PC-3 (cell line): ENCODE measurements at regions not wholly inside any gene's neighbourhood (a gene's known extent, or its start where the extent isn't known, plus 50 kb on each side); places are given as distances from the start of the nearest gene placed in this dataset.

Experiments used
- ATAC-seq: fragments of 200-7000 bp; cut with Tn5 transposase; 2 replicates; pipeline ENCODE4 v1.9.1; 2020; ENCODE audit warnings: mild to moderate bottlenecking, moderate library complexity
- BruUV-seq: library from RNA; stranded (reverse); fragments of 400-500 nt; replicated peaks from 2 replicates; lab custom pipeline; 2021; lab: Mats Ljungman, UMichigan
- CTCF ChIA-PET: fragments of 300-600 bp; sonication (Branson Sonifier 250); formaldehyde crosslinking; loops from one replicate; lab custom pipeline; 2022; ENCODE audit warnings: antibody characterized with exemption; lab: Charles Lee
- POLR2A ChIA-PET: fragments of 300-600 bp; sonication (Branson Sonifier 250); formaldehyde crosslinking; loops from one replicate; lab custom pipeline; 2022; ENCODE audit warnings: antibody characterized with exemption; ENCODE audit not compliant: unreplicated experiment; lab: Charles Lee
- DNase-seq: peaks from one replicate; pipeline ENCODE4 v3.0.0-alpha.2; 2015
- H2AFZ ChIP-seq: fragments of 300-600 bp; sonication (generic); 2 replicates; pipeline ENCODE4 v1.6.0; 2016; ENCODE audit warnings: antibody characterized with exemption, low read length
- H3F3A ChIP-seq: fragments of 300-600 bp; sonication (generic); one replicate; pipeline ENCODE4 v1.6.0; 2017; ENCODE audit warnings: antibody characterized with exemption, low read length, control low read depth, mild to moderate bottlenecking; ENCODE audit not compliant: unreplicated experiment
- H3K27ac ChIP-seq: fragments of 300-600 bp; sonication (generic); 2 replicates; pipeline ENCODE4 v1.5.1; 2016; ENCODE audit warnings: mild to moderate bottlenecking, low read length
- H3K27me3 ChIP-seq: fragments of 300-600 bp; sonication (generic); 2 replicates; pipeline ENCODE4 v1.6.1; 2016; ENCODE audit warnings: low read length, mixed read lengths
- H3K36me3 ChIP-seq: fragments of 300-600 bp; sonication (generic); 2 replicates; pipeline ENCODE4 v1.6.1; 2016; ENCODE audit warnings: low read depth, mixed run types, low read length, mixed read lengths
- H3K4me1 ChIP-seq: fragments of 300-600 bp; sonication (generic); 2 replicates; pipeline ENCODE4 v1.5.1; 2016; ENCODE audit warnings: low read length; ENCODE audit not compliant: insufficient read depth
- H3K4me2 ChIP-seq: fragments of 300-600 bp; sonication (generic); 2 replicates; pipeline ENCODE4 v1.6.0; 2016; ENCODE audit warnings: low read length
- H3K4me3 ChIP-seq: fragments of 300-600 bp; sonication (generic); 2 replicates; pipeline ENCODE4 v1.5.1; 2016; ENCODE audit warnings: mild to moderate bottlenecking, low read length, mixed read lengths
- H3K79me2 ChIP-seq: fragments of 300-600 bp; sonication (generic); 2 replicates; pipeline ENCODE4 v1.6.1; 2017; ENCODE audit warnings: low read length, mixed read lengths
- H3K9ac ChIP-seq: fragments of 300-600 bp; sonication (generic); 2 replicates; pipeline ENCODE4 v1.6.0; 2016; ENCODE audit warnings: mild to moderate bottlenecking, low read length
- H3K9me2 ChIP-seq: fragments of 300-600 bp; sonication (generic); replicated peaks from 2 replicates; pipeline ENCODE4 v1.6.1; 2016; ENCODE audit warnings: mixed run types, low read length, mixed read lengths
- H3K9me3 ChIP-seq: fragments of 300-600 bp; sonication (generic); 2 replicates; pipeline ENCODE4 v1.6.1; 2016; ENCODE audit warnings: low read length, mixed read lengths
- H4K20me1 ChIP-seq: fragments of 300-600 bp; sonication (generic); 2 replicates; pipeline ENCODE4 v1.6.1; 2016; ENCODE audit warnings: low read length, mixed read lengths
- CTCF ChIP-seq: fragments of 300-600 bp; sonication (generic); conservative IDR thresholded peaks from 2 replicates; pipeline ENCODE4 v1.5.1; 2017; ENCODE audit warnings: antibody characterized with exemption, low read depth, mild to moderate bottlenecking, low read length
- EZH2 ChIP-seq: fragments of 300-600 bp; sonication (generic); IDR thresholded peaks from one replicate; pipeline ENCODE4 v1.6.1; 2017; ENCODE audit warnings: antibody characterized with exemption, mild to moderate bottlenecking, low read length; ENCODE audit not compliant: unreplicated experiment
- EZH2phosphoT487 ChIP-seq: fragments of 300-600 bp; sonication (generic); IDR thresholded peaks from 2 replicates; pipeline ENCODE4 v1.6.1; 2018; ENCODE audit warnings: mild to moderate bottlenecking, antibody characterized with exemption, low read length, borderline replicate concordance
- intact Hi-C: fragments of 100-400 bp; cut with micrococcal nuclease; formaldehyde crosslinking; loops from 2 replicates; pipeline ENCODE4 v1.9.0; 2023

DNA sequence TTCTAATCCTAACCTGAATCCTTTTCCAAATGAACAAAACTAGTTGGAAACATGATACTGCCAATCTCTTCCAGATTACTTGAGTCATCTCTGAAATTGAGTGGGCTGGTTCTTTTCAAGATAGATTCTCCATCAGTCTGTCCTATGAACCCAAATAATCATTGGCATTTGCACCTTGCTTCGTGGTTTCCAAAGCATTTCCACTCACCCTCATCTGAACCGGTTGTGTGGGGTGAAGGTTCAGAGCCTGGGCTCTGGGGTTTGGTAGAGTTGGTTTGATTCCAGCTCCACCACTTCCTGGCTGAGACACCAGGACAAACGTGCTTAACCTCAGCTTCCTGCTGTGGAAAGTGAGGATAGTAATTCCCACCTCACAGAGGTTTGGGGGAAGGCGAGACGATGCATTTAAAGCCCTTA, 206.4 kb upstream of the E2F8 start:
- Histone ChIP-seq H3K9me2 (no peaks in the 10 kb centered on the region), H3K79me2 (no peaks in the 10 kb centered on the region), H3K9me3 (no peaks in the 10 kb centered on the region), H3K4me1 (peaks cover 25% of the 10 kb centered on the region), H3F3A (no peaks in the 10 kb centered on the region), H2AFZ (no peak overlapping the region), H3K9ac (no peak overlapping the region), H3K4me2 (peak overlapping the region; percentile 55), H4K20me1 (no peaks in the 10 kb centered on the region), H3K27ac (peak overlapping the region; percentile 51), H3K4me3 (no peak overlapping the region), H3K27me3 (no peaks in the 10 kb centered on the region), H3K36me3 (no peaks in the 10 kb centered on the region)
- ChIA-PET CTCF (no interaction called here), POLR2A (no interaction called here)
- TF ChIP-seq EZH2, result no peak
- TF ChIP-seq EZH2phosphoT487, result no peak
- no peak for TF ChIP-seq CTCF
- DNase-seq, result peak; percentile 78
- BruUV-seq, result no TSS peak
- intact Hi-C loops, result no loop called here
- ATAC-seq, result peak; percentile 32

- Histone ChIP-seq H3K4me2 (no peak overlapping the region), H3K9me3 (no peaks in the 10 kb centered on the region), H3K27ac (no peak overlapping the region), H4K20me1 (no peaks in the 10 kb centered on the region), H3K9ac (no peak overlapping the region), H2AFZ (no peak overlapping the region), H3K4me3 (no peak overlapping the region), H3K9me2 (no peaks in the 10 kb centered on the region), H3K4me1 (peaks cover 35% of the 10 kb centered on the region), H3F3A (no peaks in the 10 kb centered on the region), H3K79me2 (no peaks in the 10 kb centered on the region), H3K27me3 (no peaks in the 10 kb centered on the region), H3K36me3 (no peaks in the 10 kb centered on the region)
- CTCF ChIA-PET, result interaction anchor here (1.2 kb wide), 1 partner anchor 119 kb away, joined by 4 read pairs; no protein-coding TSS in a partner anchor
- DNase-seq, result no peak
- POLR2A ChIA-PET, result no interaction called here
- TF ChIP-seq EZH2, result no peak
- TF ChIP-seq EZH2phosphoT487, result no peak
- no peak for TF ChIP-seq CTCF
- no peak for ATAC-seq
- intact Hi-C loops, result no loop called here
- no TSS peak for BruUV-seq
Observed at GRCh38 chr11:19445771-19446170, 205.0 kb upstream of the E2F8 start.

- Histone ChIP-seq H2AFZ (no peak overlapping the region), H3K27ac (no peak overlapping the region), H4K20me1 (no peaks in the 10 kb centered on the region), H3K4me1 (peaks cover 35% of the 10 kb centered on the region), H3K9me3 (no peaks in the 10 kb centered on the region), H3K9me2 (no peaks in the 10 kb centered on the region), H3K79me2 (no peaks in the 10 kb centered on the region), H3K9ac (no peak overlapping the region), H3K4me3 (no peak overlapping the region), H3K4me2 (no peak overlapping the region), H3K27me3 (no peaks in the 10 kb centered on the region), H3K36me3 (no peaks in the 10 kb centered on the region), H3F3A (no peaks in the 10 kb centered on the region)
- ATAC-seq (no peak), DNase-seq (no peak)
- BruUV-seq, result no TSS peak
- TF ChIP-seq EZH2phosphoT487 (no peak), CTCF (no peak), EZH2 (no peak)
- intact Hi-C loops, result no loop called here
- POLR2A ChIA-PET, result no interaction called here
- CTCF ChIA-PET, result no interaction called here
Observed at GRCh38 chr11:19444231-19444630, 203.5 kb upstream of the E2F8 start.
